ENCODE measurements at regions not wholly inside any gene's neighbourhood (a gene's known extent, or its start where the extent isn't known, plus 50 kb on each side); places are given as distances from the start of the nearest gene placed in this dataset.

DNA sequence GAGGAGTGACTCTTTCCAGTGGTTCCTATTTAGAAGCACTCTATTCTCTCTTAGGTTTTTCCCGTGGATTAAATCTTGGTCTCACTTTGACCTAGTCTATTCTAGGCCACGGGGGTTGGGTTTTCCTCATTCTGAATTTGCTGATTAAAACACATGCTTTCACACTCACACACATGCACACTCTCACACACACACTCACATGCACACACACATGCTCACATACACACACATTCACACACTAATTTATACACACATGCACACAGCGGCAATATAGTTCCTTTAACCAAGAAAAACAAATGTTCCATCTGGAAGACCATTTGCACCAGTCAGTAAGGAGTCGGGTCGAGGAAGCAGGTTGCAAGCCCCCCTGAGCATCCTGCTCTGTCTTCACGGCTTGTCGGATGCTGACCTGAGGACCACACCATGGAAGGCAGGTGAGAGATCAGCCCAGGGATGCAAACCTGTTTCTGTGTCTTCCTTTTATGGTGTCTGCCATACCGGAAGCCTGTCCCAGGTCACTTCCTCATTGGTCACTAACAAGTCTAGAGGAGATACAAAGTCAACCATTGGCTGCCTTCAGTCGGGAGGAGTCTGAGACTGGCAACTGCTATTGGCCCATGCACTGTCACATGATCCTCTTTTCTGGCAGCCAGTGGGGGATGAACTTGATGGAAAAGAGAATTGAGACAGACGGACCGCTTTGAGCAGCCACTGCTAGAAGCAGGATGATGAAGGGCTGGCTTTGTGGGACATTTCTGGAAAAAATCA is 330.8 kb downstream of the FGFR2 start (continued):
- TF ChIP-seq, protein P1, sequence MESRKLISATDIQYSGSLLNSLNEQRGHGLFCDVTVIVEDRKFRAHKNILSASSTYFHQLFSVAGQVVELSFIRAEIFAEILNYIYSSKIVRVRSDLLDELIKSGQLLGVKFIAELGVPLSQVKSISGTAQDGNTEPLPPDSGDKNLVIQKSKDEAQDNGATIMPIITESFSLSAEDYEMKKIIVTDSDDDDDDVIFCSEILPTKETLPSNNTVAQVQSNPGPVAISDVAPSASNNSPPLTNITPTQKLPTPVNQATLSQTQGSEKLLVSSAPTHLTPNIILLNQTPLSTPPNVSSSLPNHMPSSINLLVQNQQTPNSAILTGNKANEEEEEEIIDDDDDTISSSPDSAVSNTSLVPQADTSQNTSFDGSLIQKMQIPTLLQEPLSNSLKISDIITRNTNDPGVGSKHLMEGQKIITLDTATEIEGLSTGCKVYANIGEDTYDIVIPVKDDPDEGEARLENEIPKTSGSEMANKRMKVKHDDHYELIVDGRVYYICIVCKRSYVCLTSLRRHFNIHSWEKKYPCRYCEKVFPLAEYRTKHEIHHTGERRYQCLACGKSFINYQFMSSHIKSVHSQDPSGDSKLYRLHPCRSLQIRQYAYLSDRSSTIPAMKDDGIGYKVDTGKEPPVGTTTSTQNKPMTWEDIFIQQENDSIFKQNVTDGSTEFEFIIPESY (IDR thresholded peaks at IDR 0.05; ENCODE audit: extremely low read depth, insufficient replicate concordance, low read length) = no peak
- no peak for TF ChIP-seq EGR1 (IDR thresholded peaks at IDR 0.05; ENCODE audit: low read depth)
- no peak for TF ChIP-seq JUND (IDR thresholded peaks at IDR 0.05)

DNA sequence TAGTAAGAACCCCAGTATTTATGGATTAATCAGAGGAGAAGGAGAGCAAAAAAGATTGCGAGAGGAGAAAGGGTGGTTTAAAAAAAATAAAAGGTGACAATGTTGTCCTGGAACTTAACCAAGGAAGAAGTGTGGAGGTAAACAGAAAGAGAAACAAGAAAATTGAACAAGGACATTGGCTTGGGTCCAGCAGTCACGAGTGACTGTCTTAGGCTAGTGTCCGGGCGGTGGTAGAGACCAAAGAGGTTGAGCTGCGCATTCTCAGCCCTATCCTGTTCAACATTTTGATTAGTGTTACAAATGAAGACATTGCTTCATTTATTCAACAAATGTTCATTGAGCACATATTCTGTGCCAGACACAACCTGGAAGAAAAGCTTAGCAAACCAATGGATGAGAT is 329.9 kb downstream of the FGFR2 start:
- no peak for DNase-seq (ENCODE audit: low read depth, low spot score)
- RAD21 ChIA-PET (ENCODE audit: low non-redundant PET in 1 of 2, low total read pairs in 2 of 2, uncharacterized antibody in 2 of 2, unreplicated experiment in 2 of 2) = no interaction called here
- ATAC-seq = no peak

More for the DNA sequence above, 329.9 kb downstream of the FGFR2 start:
- Histone ChIP-seq H3K27me3 (ENCODE audit: insufficient read depth, low read length) (peaks cover 13% of the 10 kb centered on the region; the same call in 1 of the 2 replicates), H3K9ac (ENCODE audit: low read length) (no peak overlapping the region), H3K9me3 (ENCODE audit: control insufficient read depth in 1 of 2, insufficient read depth in 1 of 2, low read depth in 1 of 2, low read length in 2 of 2) (no peaks in the 10 kb centered on the region), H3K4me1 (ENCODE audit: control insufficient read depth in 1 of 2, insufficient read depth in 2 of 2, low read length in 2 of 2) (no peaks in the 10 kb centered on the region), H3K36me3 (ENCODE audit: control insufficient read depth in 1 of 2, insufficient read depth in 2 of 2, low read length in 2 of 2) (no peaks in the 10 kb centered on the region), H3K9me2 (ENCODE audit: insufficient read depth) (no peaks in the 10 kb centered on the region), H4K20me1 (ENCODE audit: insufficient read depth) (no peaks in the 10 kb centered on the region), H3K4me3 (replicated peaks in 1 of 2; ENCODE audit: low read depth in 1 of 2, low read length in 2 of 2) (no peak overlapping the region), H3K4me2 (ENCODE audit: low read length) (no peak overlapping the region), H2AFZ (ENCODE audit: low read depth, low read length, poor library complexity, severe bottlenecking) (no peak overlapping the region), H3K79me2 (ENCODE audit: insufficient read depth, low read length) (no peaks in the 10 kb centered on the region), H3K27ac (ENCODE audit: low read depth, low read length) (no peak overlapping the region)
- TF ChIP-seq ZNF274 (IDR thresholded peaks at IDR 0.05; ENCODE audit: low read depth, low read length) (no peak), ELF1 (IDR thresholded peaks at IDR 0.05; ENCODE audit: borderline replicate concordance, low read depth) (no peak), EGR1 (IDR thresholded peaks at IDR 0.05; ENCODE audit: low read depth) (no peak), EZH2 (IDR thresholded peaks at IDR 0.05) (no peak), POLR2AphosphoS5 (IDR thresholded peaks at IDR 0.05; ENCODE audit: low read depth, low read length) (no peak), SRF (IDR thresholded peaks at IDR 0.05; ENCODE audit: low read depth) (no peak)
- TF ChIP-seq, protein P2, sequence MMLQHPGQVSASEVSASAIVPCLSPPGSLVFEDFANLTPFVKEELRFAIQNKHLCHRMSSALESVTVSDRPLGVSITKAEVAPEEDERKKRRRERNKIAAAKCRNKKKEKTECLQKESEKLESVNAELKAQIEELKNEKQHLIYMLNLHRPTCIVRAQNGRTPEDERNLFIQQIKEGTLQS (IDR thresholded peaks at IDR 0.05) = no peak
- intact Hi-C loops (cut with micrococcal nuclease) = no loop called here
- CTCF ChIA-PET = no interaction called here
- BruUV-seq (replicated peaks) = no TSS peak
- POLR2A ChIA-PET = no interaction called here
